Smooth muscle cell (in vitro differentiated cells): ENCODE measurements at regions not wholly inside any gene's neighbourhood (a gene's known extent, or its start where the extent isn't known, plus 50 kb on each side); places are given as distances from the start of the nearest gene placed in this dataset.
"Not testable (repeated sequence)": the region's sequence is repeated elsewhere in the genome, so short reads cannot be mapped to it uniquely, and the experiment has no call there.

Source experiments
- DNase-seq: peaks from one replicate; lab custom pipeline; 2025; ENCODE audit not compliant: unreplicated experiment; lab: John Stamatoyannopoulos, UW
- H2AFZ ChIP-seq: fragments of 200-600 bp; sonication (generic); 2 replicates; pipeline ENCODE4 v1.6.0; 2016; ENCODE audit warnings: antibody characterized with exemption, low read depth, mild to moderate bottlenecking
- H3F3A ChIP-seq: fragments of 200-600 bp; sonication (generic); 2 replicates; pipeline ENCODE4 v1.6.0; 2017; ENCODE audit warnings: antibody characterized with exemption, low read depth
- H3K27ac ChIP-seq: fragments of 200-600 bp; sonication (generic); 2 replicates; pipeline ENCODE4 v1.5.1; 2016; ENCODE audit warnings: low read depth, mild to moderate bottlenecking
- H3K27me3 ChIP-seq: fragments of 200-600 bp; sonication (generic); 2 replicates; pipeline ENCODE4 v1.6.1; 2016; ENCODE audit warnings: low read depth, mild to moderate bottlenecking
- H3K36me3 ChIP-seq: fragments of 200-600 bp; sonication (generic); 2 replicates; pipeline ENCODE4 v1.5.1; 2016; ENCODE audit warnings: low read depth
- H3K4me1 ChIP-seq: fragments of 200-600 bp; sonication (generic); 2 replicates; pipeline ENCODE4 v1.5.1; 2016; ENCODE audit warnings: low read depth
- H3K4me2 ChIP-seq: fragments of 200-600 bp; sonication (generic); 2 replicates; pipeline ENCODE4 v1.6.0; 2016; ENCODE audit warnings: mild to moderate bottlenecking
- H3K4me3 ChIP-seq: fragments of 200-600 bp; sonication (generic); 2 replicates; pipeline ENCODE4 v1.5.1; 2016; ENCODE audit warnings: mild to moderate bottlenecking
- H3K79me2 ChIP-seq: fragments of 200-600 bp; sonication (generic); 2 replicates; pipeline ENCODE4 v1.6.0; 2016; ENCODE audit warnings: low read depth, mild to moderate bottlenecking
- H3K9ac ChIP-seq: fragments of 200-600 bp; sonication (generic); 2 replicates; pipeline ENCODE4 v1.6.0; 2016; ENCODE audit warnings: low read depth
- H3K9me3 ChIP-seq: fragments of 200-600 bp; sonication (generic); replicated peaks from 2 replicates; pipeline ENCODE4 v1.5.1; 2016; ENCODE audit warnings: low read depth
- H4K20me1 ChIP-seq: fragments of 200-600 bp; sonication (generic); 2 replicates; pipeline ENCODE4 v1.6.0; 2016; ENCODE audit warnings: low read depth
- CTCF ChIP-seq: fragments of 200-600 bp; sonication (generic); IDR thresholded peaks from 2 replicates; pipeline ENCODE4 v1.5.1; 2017; ENCODE audit warnings: borderline replicate concordance, mild to moderate bottlenecking, antibody characterized with exemption; ENCODE audit not compliant: insufficient read depth, poor library complexity, severe bottlenecking
- WGBS: methylation state at CpG from one replicate; pipeline ENCODE4 v1.1.7; 2016; ENCODE audit warnings: low lambda C conversion rate; 5-methylcytosine and 5-hydroxymethylcytosine counted together

GRCh38 chr4:38415682-38416081 lies 248.3 kb upstream of the KLF3 start:
- Histone ChIP-seq H4K20me1 (no peaks in the 10 kb centered on the region), H3K27ac (no peak overlapping the region), H3K36me3 (no peaks in the 10 kb centered on the region), H3K79me2 (no peaks in the 10 kb centered on the region), H3K4me3 (no peak overlapping the region), H3F3A (no peaks in the 10 kb centered on the region), H3K27me3 (no peaks in the 10 kb centered on the region), H3K9me3 (no peaks in the 10 kb centered on the region), H3K4me2 (no peak overlapping the region), H3K4me1 (no peaks in the 10 kb centered on the region), H2AFZ (no peak overlapping the region), H3K9ac (no peak overlapping the region)
- no peak for DNase-seq
- no peak for TF ChIP-seq CTCF
- 86% methylated on average over 6 of the region's 6 CpGs for WGBS

- H3K36me3 ChIP-seq, result no peaks in the 10 kb centered on the region
- H3K4me1 ChIP-seq, result no peaks in the 10 kb centered on the region
- H3K27me3 ChIP-seq, result no peaks in the 10 kb centered on the region
- H2AFZ ChIP-seq, result no peak overlapping the region
- no peak overlapping the region for H3K4me2 ChIP-seq
- no peak overlapping the region for H3K27ac ChIP-seq
- 100% methylated on average over 1 of the region's 1 CpG for WGBS
- DNase-seq, result no peak
- H3F3A ChIP-seq, result no peaks in the 10 kb centered on the region
- no peak for TF ChIP-seq CTCF
- no peak overlapping the region for H3K9ac ChIP-seq
- no peak overlapping the region for H3K4me3 ChIP-seq
- no peaks in the 10 kb centered on the region for H3K79me2 ChIP-seq
- no peaks in the 10 kb centered on the region for H3K9me3 ChIP-seq
- H4K20me1 ChIP-seq, result no peaks in the 10 kb centered on the region
Observed at GRCh38 chr4:38416450-38417014, 247.5 kb upstream of the KLF3 start.

GRCh38 chr4:38420254-38420653 lies 243.7 kb upstream of the KLF3 start:
- not testable (repeated sequence) for H3K4me3 ChIP-seq, H4K20me1 ChIP-seq, H3K79me2 ChIP-seq, H2AFZ ChIP-seq, H3F3A ChIP-seq, H3K27me3 ChIP-seq, H3K9ac ChIP-seq, H3K27ac ChIP-seq, H3K9me3 ChIP-seq, H3K36me3 ChIP-seq, DNase-seq, H3K4me2 ChIP-seq
- H3K4me1 ChIP-seq, result peaks cover 23% of the 10 kb centered on the region
- WGBS, result 83% methylated on average over 4 of the region's 4 CpGs

GRCh38 chr4:38422850-38423249 lies 241.1 kb upstream of the KLF3 start:
- WGBS, result 88% methylated on average over 4 of the region's 4 CpGs
- no peak for TF ChIP-seq CTCF

More at GRCh38 chr4:38422850-38423249, 241.1 kb upstream of the KLF3 start:
- no peaks in the 10 kb centered on the region for H3K79me2 ChIP-seq
- H4K20me1 ChIP-seq, result no peaks in the 10 kb centered on the region
- no peak for DNase-seq
- H3K27me3 ChIP-seq, result no peaks in the 10 kb centered on the region
- H3K4me3 ChIP-seq, result no peak overlapping the region
- no peaks in the 10 kb centered on the region for H3K36me3 ChIP-seq
- no peak overlapping the region for H3K9ac ChIP-seq
- no peak overlapping the region for H3K27ac ChIP-seq
- no peaks in the 10 kb centered on the region for H3K9me3 ChIP-seq
- no peak overlapping the region for H3K4me2 ChIP-seq
- H3K4me1 ChIP-seq, result peaks cover 23% of the 10 kb centered on the region
- H2AFZ ChIP-seq, result no peak overlapping the region
- no peaks in the 10 kb centered on the region for H3F3A ChIP-seq
